ENCODE measurements at regions not wholly inside any gene's neighbourhood (a gene's known extent, or its start where the extent isn't known, plus 50 kb on each side); places are given as distances from the start of the nearest gene placed in this dataset.

DNA sequence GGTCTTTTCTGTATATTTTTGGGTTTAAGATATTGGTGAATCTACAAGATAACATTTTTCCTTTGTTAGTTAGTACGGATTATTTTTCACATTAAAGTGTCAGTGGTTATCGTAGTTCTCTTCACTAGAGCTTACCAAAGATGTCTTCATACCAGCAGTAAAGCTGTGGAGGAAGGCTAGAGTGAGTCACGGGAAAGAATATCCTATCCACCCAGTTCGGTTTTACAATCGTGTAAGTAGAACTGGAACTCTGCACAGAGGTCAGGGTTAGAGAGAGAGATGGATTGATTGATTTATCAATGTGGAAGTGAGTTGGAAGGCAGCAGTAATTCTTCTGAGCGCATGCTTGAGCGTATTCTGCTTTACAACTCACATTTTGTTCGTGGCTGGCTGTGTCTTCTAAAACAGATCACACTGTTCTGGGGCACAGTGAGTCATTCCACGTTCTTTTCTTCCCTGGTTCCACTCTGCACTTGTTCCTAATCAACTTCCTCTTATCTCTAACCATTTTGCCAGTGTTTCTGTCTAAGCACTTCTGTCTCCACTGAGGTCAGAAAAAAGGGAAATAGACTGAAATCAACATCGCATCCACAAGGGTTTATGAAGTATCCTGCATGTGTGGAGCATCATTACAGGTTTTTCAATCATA lies 86.5 kb upstream of the ARRDC3 start:
- TF ChIP-seq ZBTB7A (IDR thresholded peaks at IDR 0.05; ENCODE audit: low read depth) (no peak), RAD21 (IDR thresholded peaks at IDR 0.05; ENCODE audit: low read depth) (no peak), YY1 (IDR thresholded peaks at IDR 0.05; ENCODE audit: low read depth) (no peak), EP300 (IDR thresholded peaks at IDR 0.05; ENCODE audit: borderline replicate concordance) (no peak), TCF12 (IDR thresholded peaks at IDR 0.05; ENCODE audit: low read depth) (no peak), CEBPB (IDR thresholded peaks at IDR 0.05) (no peak), TEAD4 (IDR thresholded peaks at IDR 0.05) (no peak), EGR1 (IDR thresholded peaks at IDR 0.05) (no peak)
- TF ChIP-seq, protein P1, sequence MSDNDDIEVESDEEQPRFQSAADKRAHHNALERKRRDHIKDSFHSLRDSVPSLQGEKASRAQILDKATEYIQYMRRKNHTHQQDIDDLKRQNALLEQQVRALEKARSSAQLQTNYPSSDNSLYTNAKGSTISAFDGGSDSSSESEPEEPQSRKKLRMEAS (IDR thresholded peaks at IDR 0.05), result no peak
- TF ChIP-seq, protein P2, sequence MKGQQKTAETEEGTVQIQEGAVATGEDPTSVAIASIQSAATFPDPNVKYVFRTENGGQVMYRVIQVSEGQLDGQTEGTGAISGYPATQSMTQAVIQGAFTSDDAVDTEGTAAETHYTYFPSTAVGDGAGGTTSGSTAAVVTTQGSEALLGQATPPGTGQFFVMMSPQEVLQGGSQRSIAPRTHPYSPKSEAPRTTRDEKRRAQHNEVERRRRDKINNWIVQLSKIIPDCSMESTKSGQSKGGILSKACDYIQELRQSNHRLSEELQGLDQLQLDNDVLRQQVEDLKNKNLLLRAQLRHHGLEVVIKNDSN (IDR thresholded peaks at IDR 0.05), result no peak
- TF ChIP-seq, protein P3, sequence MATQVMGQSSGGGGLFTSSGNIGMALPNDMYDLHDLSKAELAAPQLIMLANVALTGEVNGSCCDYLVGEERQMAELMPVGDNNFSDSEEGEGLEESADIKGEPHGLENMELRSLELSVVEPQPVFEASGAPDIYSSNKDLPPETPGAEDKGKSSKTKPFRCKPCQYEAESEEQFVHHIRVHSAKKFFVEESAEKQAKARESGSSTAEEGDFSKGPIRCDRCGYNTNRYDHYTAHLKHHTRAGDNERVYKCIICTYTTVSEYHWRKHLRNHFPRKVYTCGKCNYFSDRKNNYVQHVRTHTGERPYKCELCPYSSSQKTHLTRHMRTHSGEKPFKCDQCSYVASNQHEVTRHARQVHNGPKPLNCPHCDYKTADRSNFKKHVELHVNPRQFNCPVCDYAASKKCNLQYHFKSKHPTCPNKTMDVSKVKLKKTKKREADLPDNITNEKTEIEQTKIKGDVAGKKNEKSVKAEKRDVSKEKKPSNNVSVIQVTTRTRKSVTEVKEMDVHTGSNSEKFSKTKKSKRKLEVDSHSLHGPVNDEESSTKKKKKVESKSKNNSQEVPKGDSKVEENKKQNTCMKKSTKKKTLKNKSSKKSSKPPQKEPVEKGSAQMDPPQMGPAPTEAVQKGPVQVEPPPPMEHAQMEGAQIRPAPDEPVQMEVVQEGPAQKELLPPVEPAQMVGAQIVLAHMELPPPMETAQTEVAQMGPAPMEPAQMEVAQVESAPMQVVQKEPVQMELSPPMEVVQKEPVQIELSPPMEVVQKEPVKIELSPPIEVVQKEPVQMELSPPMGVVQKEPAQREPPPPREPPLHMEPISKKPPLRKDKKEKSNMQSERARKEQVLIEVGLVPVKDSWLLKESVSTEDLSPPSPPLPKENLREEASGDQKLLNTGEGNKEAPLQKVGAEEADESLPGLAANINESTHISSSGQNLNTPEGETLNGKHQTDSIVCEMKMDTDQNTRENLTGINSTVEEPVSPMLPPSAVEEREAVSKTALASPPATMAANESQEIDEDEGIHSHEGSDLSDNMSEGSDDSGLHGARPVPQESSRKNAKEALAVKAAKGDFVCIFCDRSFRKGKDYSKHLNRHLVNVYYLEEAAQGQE (IDR thresholded peaks at IDR 0.05; ENCODE audit: low read depth), result no peak
